Upper lobe of left lung (tissue), 6 donors: ENCODE measurements at regions not wholly inside any gene's neighbourhood (a gene's known extent, or its start where the extent isn't known, plus 50 kb on each side); places are given as distances from the start of the nearest gene placed in this dataset.

Experiments
- ATAC-seq, 2 donors: fragments of 200-7000 bp; cut with Tn5 transposase; one replicate each; pipeline ENCODE4 v1.9.1; 2022; ENCODE audit warnings: mild to moderate bottlenecking in 2 of 2, moderate library complexity in 2 of 2; ENCODE audit not compliant: low FRiP score in 2 of 2
- DNase-seq, 2 donors: peaks; one replicate each; pipeline ENCODE4 v3.0.0-alpha.2; 2019 to 2020
- H3K27ac ChIP-seq, 4 donors: fragments of 200-600 bp; sonication (generic); one replicate each; pipeline ENCODE4 v1.5.1; 2016 to 2019
- H3K27me3 ChIP-seq, 4 donors: fragments of 200-600 bp; sonication (generic); one replicate each; pipeline ENCODE4 v1.5.1; 2017 to 2019
- H3K36me3 ChIP-seq, 4 donors: fragments of 200-600 bp; sonication (generic); one replicate each; pipeline ENCODE4 v1.5.1; 2016 to 2019
- H3K4me1 ChIP-seq, 4 donors: fragments of 200-600 bp; sonication (generic); one replicate each; pipeline ENCODE4 v1.5.1; 2018 to 2019
- H3K4me3 ChIP-seq, 4 donors: fragments of 200-600 bp; sonication (generic); one replicate each; pipeline ENCODE4 v1.5.1; 2017 to 2019; ENCODE audit warnings: mild to moderate bottlenecking in 2 of 4, moderate library complexity in 1 of 4
- H3K9me3 ChIP-seq, 4 donors: fragments of 200-600 bp; sonication (generic); one replicate each; pipeline ENCODE4 v1.5.1; 2018 to 2019
- EP300 ChIP-seq, 4 donors: sonication (generic); formaldehyde crosslinking; IDR thresholded peaks; one replicate each; pipeline ENCODE4 v1.5.1; 2017; ENCODE audit warnings: antibody characterized with exemption in 4 of 4, control low read depth in 2 of 4
- POLR2A ChIP-seq, 4 donors: fragments of 450-650 bp; IDR thresholded peaks; one replicate each; pipeline ENCODE4 v1.5.1; 2016 to 2017; ENCODE audit warnings: antibody characterized with exemption in 4 of 4, mild to moderate bottlenecking in 2 of 4
- POLR2AphosphoS5 ChIP-seq, 2 donors: sonication (generic); formaldehyde crosslinking; IDR thresholded peaks; one replicate each; pipeline ENCODE4 v1.5.1; 2017; ENCODE audit warnings: antibody characterized with exemption in 2 of 2
- WGBS, 2 donors: methylation state at CpG; one replicate each; pipeline ENCODE4 v1.1.5; 2017 to 2018; 5-methylcytosine and 5-hydroxymethylcytosine counted together
- TF ChIP-seq, protein P1 (sequence below), 6 experiments: fragments of 450-650 bp in 4 of 6; fragments of 200-600 bp in 2 of 6; sonication (generic) in 2 of 6; IDR thresholded peaks; one replicate each; pipeline ENCODE4 v1.5.1; 2016 to 2019; ENCODE audit warnings: antibody characterized with exemption in 6 of 6
- donor health status: DM: no; HTN: no; CAD: no; lungs with moderate emphysema.
- donor health status: DM: no; HTN: yes; CAD: no; lungs with severe emphysema.

DNA sequence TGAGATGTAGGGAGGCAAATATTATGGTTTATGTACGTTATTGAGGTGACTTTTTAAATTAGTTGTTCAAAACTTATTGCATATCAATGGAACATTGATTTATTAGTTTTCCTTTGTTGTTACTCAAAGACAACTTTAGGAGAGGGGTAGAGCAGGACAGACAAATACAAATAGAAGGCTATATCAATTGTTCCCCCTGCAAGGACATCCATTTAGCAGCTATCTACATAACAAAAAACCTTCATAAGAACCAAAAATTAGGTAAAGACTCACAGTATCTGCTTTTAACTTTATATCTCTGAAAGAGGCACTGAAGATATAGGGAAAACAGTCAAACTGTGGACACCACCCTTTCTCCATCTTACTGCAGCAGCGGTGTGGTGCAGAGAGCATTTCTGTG lies 958.8 kb downstream of the DIPK2A start:
- Histone ChIP-seq H3K4me3 (no peak overlapping the region), H3K27ac (no peak overlapping the region), H3K27me3 (no peaks in the 10 kb centered on the region), H3K9me3 (no peaks in the 10 kb centered on the region), H3K36me3 (no peaks in the 10 kb centered on the region), H3K4me1 (no peaks in the 10 kb centered on the region)
- no peak for ATAC-seq
- 89 to 94% methylated on average over 2 of the region's 2 CpGs for WGBS, 2 donors
- no peak for DNase-seq
- TF ChIP-seq, protein P1, sequence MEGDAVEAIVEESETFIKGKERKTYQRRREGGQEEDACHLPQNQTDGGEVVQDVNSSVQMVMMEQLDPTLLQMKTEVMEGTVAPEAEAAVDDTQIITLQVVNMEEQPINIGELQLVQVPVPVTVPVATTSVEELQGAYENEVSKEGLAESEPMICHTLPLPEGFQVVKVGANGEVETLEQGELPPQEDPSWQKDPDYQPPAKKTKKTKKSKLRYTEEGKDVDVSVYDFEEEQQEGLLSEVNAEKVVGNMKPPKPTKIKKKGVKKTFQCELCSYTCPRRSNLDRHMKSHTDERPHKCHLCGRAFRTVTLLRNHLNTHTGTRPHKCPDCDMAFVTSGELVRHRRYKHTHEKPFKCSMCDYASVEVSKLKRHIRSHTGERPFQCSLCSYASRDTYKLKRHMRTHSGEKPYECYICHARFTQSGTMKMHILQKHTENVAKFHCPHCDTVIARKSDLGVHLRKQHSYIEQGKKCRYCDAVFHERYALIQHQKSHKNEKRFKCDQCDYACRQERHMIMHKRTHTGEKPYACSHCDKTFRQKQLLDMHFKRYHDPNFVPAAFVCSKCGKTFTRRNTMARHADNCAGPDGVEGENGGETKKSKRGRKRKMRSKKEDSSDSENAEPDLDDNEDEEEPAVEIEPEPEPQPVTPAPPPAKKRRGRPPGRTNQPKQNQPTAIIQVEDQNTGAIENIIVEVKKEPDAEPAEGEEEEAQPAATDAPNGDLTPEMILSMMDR (IDR thresholded peaks at IDR 0.05), result no peak
- TF ChIP-seq EP300 (IDR thresholded peaks at IDR 0.05) (no peak), POLR2AphosphoS5 (IDR thresholded peaks at IDR 0.05) (no peak), POLR2A (IDR thresholded peaks at IDR 0.05) (no peak)

DNA sequence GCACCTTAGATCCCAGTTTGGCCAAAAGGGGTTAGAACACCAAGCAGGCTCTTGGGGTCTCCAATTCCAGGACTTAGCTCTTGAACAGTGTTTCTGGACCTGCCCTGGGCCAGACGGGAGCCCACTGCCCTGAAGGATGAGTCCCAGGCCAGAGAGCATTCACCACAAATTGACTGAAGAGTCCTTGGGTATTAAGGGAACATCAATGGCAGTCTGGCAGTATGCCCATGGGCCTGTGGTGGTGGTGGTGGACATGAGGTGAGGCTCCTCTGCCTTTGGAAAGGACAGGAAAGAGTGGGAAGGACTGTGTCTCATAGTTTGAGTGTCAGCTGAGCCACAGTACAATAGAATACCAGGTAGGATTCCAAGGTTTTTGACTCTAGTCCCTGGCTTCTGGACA lies 960.0 kb downstream of the DIPK2A start:
- Histone ChIP-seq H3K27me3 (no peaks in the 10 kb centered on the region), H3K4me1 (no peaks in the 10 kb centered on the region), H3K4me3 (no peak overlapping the region), H3K9me3 (no peaks in the 10 kb centered on the region), H3K36me3 (no peaks in the 10 kb centered on the region), H3K27ac (no peak overlapping the region)
- 80 to 90% methylated on average over 1 of the region's 1 CpG for WGBS, 2 donors
- no peak for DNase-seq
- ATAC-seq, result no peak
- TF ChIP-seq POLR2AphosphoS5 (IDR thresholded peaks at IDR 0.05) (no peak), EP300 (IDR thresholded peaks at IDR 0.05) (no peak), POLR2A (IDR thresholded peaks at IDR 0.05) (no peak)
- TF ChIP-seq, protein P1 (IDR thresholded peaks at IDR 0.05), result no peak

DNA sequence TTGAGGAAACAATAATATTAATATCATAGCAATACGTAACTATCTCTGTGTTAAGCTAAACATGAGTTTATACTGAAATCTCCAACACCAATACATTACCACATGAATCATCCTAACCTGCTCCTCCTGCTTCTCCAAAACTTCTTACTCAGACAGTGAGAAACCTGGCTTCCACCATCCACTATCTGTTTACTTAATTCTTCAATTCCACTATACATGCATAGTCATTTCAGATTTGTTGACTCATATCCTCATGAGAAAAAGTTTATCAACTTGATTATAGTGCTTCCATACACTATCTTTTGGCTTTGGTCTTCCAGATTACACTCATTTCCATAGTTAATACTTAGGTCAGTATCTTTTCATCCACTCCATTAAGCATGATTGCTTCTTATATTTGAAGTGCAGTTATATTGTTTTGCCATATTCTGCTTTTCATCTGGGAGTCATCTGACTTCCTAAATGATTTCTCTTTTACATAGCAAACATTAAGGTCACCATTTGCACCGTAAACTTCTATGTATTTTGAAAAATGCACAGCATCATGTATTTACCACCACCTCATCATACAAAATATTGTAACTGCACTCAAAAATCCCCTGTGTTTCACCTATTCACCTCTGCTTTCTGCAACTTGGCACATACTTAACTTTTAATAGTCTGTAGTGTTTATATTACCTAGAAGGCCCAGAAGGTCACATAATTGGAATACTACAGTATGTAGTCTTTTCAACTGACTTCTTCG lies 970.6 kb downstream of the DIPK2A start:
- TF ChIP-seq POLR2AphosphoS5 (IDR thresholded peaks at IDR 0.05) (no peak), EP300 (IDR thresholded peaks at IDR 0.05) (no peak), POLR2A (IDR thresholded peaks at IDR 0.05) (no peak)
- TF ChIP-seq, protein P1 (IDR thresholded peaks at IDR 0.05), result no peak
- Histone ChIP-seq H3K4me1 (no peaks in the 10 kb centered on the region), H3K9me3 (no peaks in the 10 kb centered on the region), H3K27me3 (no peaks in the 10 kb centered on the region), H3K36me3 (no peaks in the 10 kb centered on the region), H3K27ac (no peak overlapping the region), H3K4me3 (no peak overlapping the region)
- ATAC-seq (no peak), DNase-seq (no peak)
- 60 to 63% methylated on average over 3 of the region's 3 CpGs for WGBS, 2 donors

DNA sequence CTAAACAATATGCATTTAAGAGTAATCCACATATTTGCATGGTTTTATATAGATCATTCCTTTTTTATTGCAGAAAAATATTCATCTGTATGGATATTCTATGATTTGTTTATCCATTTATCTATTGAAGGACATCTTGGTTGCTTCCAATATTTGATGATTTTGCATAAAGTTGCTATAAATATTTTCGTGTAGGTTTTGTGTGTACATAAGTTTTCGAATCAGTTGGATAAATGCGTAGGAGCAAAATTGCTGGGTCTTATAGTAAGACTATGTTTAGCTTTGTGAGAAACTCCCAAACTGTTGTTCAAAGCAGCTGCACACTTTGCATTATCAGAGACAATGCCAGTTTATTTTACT lies 971.2 kb downstream of the DIPK2A start:
- Histone ChIP-seq H3K4me3 (no peak overlapping the region), H3K9me3 (no peaks in the 10 kb centered on the region), H3K27ac (no peak overlapping the region), H3K36me3 (no peaks in the 10 kb centered on the region), H3K4me1 (no peaks in the 10 kb centered on the region), H3K27me3 (no peaks in the 10 kb centered on the region)
- 85 to 89% methylated on average over 3 of the region's 3 CpGs for WGBS, 2 donors
- DNase-seq, result no peak
- no peak for ATAC-seq
- TF ChIP-seq POLR2AphosphoS5 (IDR thresholded peaks at IDR 0.05), result no peak

DNA sequence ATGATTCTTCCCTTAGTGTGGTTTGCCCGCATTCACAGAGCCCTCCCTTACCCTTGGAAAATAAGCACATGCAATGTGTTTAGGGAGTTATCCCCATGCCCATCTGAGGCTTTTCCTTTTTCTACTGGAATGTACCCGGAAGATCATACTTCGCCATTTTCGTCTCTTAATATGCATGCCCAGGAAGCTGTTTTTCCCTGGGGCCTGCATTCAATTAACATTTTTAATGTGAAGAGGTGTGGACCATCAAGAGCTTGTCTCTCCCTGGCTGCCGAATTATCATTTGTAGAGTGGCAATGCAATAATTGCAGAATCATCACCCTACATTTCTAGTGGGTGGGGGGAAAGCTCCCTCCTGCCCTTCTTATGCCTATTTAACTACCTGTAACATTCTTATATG lies 976.3 kb downstream of the DIPK2A start:
- Histone ChIP-seq H3K4me3 (no peak overlapping the region), H3K9me3 (no peaks in the 10 kb centered on the region), H3K36me3 (no peaks in the 10 kb centered on the region), H3K27ac (no peak overlapping the region), H3K27me3 (no peaks in the 10 kb centered on the region), H3K4me1 (no peaks in the 10 kb centered on the region)
- WGBS, 2 donors, result 94% methylated on average over 5 of the region's 5 CpGs
- no peak for ATAC-seq
- DNase-seq, result no peak
- TF ChIP-seq, protein P1 (IDR thresholded peaks at IDR 0.05), result no peak
- TF ChIP-seq POLR2A (IDR thresholded peaks at IDR 0.05) (no peak), EP300 (IDR thresholded peaks at IDR 0.05) (no peak), POLR2AphosphoS5 (IDR thresholded peaks at IDR 0.05) (no peak)
